ENCODE measurements at regions not wholly inside any gene's neighbourhood (a gene's known extent, or its start where the extent isn't known, plus 50 kb on each side); places are given as distances from the start of the nearest gene placed in this dataset.

- TF ChIP-seq, protein P1, sequence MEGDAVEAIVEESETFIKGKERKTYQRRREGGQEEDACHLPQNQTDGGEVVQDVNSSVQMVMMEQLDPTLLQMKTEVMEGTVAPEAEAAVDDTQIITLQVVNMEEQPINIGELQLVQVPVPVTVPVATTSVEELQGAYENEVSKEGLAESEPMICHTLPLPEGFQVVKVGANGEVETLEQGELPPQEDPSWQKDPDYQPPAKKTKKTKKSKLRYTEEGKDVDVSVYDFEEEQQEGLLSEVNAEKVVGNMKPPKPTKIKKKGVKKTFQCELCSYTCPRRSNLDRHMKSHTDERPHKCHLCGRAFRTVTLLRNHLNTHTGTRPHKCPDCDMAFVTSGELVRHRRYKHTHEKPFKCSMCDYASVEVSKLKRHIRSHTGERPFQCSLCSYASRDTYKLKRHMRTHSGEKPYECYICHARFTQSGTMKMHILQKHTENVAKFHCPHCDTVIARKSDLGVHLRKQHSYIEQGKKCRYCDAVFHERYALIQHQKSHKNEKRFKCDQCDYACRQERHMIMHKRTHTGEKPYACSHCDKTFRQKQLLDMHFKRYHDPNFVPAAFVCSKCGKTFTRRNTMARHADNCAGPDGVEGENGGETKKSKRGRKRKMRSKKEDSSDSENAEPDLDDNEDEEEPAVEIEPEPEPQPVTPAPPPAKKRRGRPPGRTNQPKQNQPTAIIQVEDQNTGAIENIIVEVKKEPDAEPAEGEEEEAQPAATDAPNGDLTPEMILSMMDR (conservative IDR thresholded peaks at IDR 0.05; ENCODE audit: low read length): no peak
- no peak for TF ChIP-seq EZH2phosphoT487 (IDR thresholded peaks at IDR 0.05; ENCODE audit: borderline replicate concordance, low read depth, low read length)
Measured at GRCh38 chr4:63700569-63700968, 708.7 kb downstream of the TECRL start.

All from OCI-LY7 (cell line).